HG03066 (cell line): ENCODE measurements at regions not wholly inside any gene's neighbourhood (a gene's known extent, or its start where the extent isn't known, plus 50 kb on each side); places are given as distances from the start of the nearest gene placed in this dataset.
"Not testable (repeated sequence)": the region's sequence is repeated elsewhere in the genome, so short reads cannot be mapped to it uniquely, and the experiment has no call there.

ENCODE experiments used
- ATAC-seq: cut with Tn5 transposase; IDR thresholded peaks from one replicate; pipeline ENCODE4 v1.9.1; 2021; ENCODE audit warnings: low read depth; ENCODE audit not compliant: unreplicated experiment

DNA sequence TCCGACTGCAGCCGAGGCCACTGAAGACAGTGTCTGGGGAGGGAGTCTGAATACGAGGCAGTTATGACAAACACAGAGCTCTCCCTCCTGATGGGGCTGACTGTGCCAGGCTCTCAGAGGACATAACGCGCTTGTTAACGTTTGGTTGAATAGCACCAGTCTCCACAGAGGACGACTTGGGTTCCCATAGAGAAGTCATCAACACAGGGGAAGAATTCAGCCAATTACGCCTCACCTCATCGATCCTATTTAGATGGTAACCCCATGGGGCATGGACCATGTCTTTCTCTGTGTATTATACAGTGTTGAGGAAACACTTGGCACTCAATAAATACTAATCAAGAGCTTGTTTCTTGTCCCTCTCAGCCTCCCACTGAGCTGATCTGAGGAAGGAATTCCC, 642.6 kb upstream of the LCORL start:
- no peak for ATAC-seq

DNA sequence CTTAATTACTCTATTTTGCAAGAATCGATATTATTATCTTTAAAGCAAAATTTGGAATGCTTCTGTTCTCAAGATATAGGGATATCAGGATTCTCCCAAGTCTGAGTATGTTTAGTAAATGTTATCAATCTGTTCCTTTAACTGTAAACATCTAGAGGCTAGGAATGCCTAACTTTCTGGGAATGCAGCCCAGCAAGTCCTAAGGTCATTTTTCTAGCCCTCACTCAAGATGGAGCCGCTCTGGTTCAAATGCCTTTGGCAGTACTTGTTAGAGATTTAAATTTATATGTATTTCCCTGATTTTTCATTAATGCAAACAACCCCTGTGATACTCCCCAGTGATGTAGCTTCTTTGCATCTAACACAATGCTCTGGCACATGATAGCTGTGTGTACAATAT, 623.8 kb upstream of the LCORL start:
- ATAC-seq = no peak

DNA sequence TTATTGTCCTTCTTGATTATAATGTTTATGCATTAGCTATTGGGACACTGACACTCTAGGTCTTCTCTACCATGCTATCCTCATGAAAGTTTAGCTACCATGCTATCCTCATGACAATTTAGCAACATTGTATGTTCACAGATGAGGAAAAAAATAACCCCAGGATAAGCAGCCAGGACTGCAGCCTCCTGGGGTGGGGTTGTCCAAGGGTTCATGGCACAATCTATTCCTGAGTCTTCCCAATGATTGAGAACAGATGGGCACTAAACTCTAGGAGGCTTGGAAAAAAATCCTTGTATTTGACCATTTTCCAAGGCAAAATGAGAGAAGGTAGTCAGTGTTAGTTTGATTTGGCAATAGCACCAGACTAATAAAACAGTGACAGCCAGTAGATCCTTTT, 619.8 kb upstream of the LCORL start:
- no peak for ATAC-seq

DNA sequence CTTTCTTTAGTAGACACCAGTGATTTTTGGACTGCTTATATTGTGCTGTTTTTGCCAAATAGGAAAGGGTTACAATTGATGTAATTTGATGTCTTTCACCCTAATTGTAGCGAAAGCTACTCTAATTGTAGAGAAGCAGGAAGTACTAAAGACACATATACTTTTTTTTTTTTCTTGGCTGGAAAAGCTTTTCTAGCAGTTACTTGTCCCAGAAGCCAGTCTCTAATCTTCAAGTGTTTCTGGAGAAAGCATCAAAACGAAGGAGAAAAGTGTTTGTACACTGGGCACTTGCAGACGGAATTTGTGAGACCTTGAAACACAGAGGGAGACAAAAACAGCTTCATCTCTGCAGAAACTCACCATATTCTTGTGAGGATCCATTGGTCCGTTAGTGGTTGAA, 616.5 kb upstream of the LCORL start:
- no peak for ATAC-seq

DNA sequence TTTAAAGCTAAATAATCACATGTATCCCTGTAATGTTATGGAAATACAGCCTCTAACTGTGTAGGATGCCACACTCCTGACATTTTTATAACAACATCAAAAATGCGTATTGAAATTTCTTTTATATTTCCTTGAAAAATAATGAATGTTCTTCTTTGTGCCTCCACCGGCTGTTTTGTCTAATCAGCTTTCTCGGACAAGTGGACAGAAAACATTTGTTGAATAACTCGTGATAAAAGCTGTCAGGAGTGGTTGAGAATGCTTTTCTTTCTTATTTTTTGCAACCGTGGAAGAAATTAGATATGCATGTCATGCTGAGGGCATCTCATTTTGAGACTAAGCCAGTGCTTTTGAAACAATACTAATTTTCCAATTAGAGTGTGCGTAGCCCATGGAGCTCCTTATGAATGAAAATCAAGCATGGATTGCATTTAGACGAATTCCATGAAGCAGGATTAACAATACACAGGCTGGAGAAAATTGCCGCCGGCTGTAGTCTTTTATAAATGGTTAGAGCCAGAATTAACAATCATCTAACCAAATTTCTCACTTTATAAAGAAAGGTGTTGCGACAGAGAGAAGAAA, 614.5 kb upstream of the LCORL start:
- no peak for ATAC-seq

DNA sequence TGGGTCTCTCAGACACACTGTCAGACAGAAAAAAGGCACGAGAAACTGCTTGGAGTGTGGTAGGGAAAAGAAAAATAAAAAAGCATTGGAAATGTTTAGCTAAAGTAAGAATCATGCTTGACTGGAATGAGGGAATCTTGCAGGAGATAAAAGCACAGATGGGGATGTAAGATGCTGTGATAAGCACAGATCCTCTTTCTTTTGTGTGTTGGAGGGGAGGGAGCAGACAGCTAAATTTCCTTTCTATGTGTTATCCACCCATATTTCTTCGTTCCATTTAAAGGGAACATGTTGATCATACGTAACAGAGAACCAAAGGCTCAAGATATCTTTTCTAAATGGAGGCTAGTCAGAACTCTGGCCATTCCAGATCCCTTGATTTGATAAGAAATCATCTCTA, 614.0 kb upstream of the LCORL start:
- ATAC-seq = no peak

DNA sequence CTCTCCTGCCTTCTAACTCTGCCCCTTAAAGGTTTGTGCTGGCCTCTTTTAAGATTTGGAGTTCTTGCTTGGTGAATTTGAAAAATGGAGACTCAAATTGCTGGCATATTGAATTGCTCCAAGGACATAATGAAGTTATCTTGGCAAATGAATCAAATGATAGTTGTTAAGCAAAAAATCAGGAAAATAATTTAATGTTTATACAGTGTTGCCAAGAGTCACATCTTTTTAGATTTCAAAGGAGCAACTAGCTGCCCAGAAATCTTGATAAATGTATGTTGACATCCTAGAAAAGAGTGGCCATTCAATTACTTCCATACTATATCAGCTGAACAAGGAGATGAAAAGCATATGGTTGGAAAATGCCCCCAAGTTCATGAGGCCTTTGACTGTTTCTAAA, 610.0 kb upstream of the LCORL start:
- ATAC-seq = no peak

DNA sequence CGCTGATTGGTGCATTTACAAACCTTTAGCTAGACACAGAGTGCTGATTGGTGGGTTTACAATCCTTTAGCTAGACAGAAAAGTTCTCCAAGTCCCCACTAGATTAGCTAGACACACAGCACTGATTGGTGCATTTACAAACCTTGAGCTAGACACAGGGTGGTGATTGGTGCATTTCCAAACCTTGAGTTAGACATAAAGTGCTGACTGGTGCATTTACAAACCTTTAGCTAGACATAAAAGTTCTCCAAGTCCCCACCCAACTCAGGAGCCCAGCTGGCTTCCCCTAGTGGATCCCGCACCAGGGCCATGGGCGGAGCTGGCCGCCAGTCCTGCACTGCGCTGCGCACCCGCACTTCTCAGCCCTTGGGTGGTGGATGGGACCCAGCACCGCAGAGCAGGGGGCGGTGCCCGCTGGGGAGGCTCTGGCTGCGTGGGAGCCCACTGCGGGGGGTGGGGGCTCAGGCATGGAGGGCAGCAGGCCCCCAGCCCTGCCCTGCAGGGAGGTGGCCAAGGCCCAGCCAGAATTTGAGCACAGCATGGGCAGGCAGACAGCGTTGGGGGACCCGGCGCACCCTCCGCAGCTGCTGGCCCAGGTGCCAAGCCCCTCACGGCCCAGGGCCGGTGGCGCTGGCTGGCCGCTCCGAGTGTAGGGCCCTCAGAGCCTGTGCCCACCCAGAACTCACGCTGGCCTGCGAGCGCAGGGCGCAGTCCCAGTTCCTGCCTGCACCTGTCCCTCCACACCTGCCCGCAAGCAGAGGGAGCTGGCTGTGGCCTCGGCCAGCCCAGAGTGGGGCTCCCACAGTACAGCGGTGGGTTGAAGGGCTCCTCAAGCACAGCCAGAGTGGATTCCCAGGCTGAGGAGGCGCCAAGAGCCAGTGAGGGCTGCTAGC, 608.9 kb upstream of the LCORL start:
- ATAC-seq = no peak

DNA sequence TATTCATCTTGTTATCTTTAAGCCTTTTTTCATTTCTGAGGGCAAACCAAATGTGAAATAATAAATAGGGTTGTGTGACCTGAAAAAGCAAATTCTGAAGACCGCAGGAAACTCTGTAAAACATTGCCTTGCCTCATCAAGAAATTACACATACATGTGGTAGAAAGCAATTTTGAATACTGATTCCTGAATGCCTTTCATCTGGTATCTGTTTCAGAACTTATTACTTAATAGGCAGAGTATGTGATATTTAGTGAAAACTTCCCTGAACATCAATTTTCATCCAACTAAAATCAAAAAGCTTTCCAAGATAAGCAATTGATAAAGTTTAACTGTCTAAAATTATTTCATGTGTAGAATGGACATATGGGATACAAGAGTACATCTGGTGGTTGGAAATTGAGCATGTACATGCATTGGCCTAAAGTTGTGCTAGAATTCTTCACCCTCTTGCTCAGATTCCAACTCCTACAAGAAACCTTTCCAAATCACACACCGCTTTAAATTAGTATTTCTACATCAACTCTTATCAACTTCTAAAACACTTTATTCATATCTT, 606.0 kb upstream of the LCORL start:
- no peak for ATAC-seq

DNA sequence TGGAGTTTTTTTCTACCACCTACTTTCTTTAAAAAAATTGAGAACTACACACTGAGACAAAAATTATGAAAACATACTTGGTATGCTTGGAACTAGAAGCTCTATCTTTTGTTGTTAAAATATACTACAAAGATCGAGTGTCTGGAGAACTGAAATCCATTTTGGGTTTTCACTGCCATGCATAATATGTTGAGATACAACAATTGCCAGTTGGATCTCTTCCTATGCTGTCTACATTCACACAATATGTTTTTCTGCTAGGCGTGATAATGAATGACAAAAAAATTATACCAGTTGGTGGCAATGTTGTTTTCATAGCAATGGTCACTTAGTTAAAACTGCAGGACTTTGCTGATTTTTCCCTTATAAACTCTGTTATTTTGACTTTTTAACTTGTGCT, 605.4 kb upstream of the LCORL start:
- no peak for ATAC-seq

DNA sequence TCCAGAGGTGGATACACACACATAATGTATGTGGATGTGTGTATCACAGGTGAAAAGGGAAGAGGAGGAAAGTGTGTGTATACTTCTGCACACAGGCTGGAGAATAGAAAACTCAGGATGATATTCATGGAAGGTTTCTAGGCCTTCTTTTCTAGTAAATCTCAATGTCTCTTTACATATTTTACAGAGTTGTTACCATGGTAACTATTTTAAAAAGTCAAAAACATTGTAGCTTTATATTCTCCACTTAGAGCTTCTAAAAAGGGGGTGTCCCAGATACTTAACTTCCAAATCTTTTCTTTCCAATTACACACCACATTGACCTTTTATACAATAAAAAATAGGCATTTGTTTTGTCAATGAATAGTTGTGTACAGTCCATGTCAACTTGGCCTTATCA, 604.8 kb upstream of the LCORL start:
- no peak for ATAC-seq

DNA sequence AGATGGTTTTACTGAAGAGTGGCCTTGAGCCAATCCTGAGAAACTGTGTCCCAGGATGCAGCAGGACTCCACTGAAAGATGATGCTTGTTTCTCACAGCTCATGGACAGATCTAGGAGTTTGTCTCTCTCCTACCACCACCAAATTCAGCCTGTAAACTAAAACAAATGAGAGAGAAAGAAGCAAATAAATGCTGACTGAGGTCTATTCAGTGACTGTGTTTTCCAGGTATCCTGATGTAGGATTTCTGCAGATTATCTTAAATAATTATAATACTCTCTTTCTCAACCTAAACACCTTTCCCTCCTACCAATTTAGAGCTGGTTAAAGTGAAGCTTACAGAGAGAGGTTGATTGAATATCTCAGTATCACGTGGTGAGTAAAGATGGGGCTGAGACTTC, 599.6 kb upstream of the LCORL start:
- ATAC-seq = no peak

DNA sequence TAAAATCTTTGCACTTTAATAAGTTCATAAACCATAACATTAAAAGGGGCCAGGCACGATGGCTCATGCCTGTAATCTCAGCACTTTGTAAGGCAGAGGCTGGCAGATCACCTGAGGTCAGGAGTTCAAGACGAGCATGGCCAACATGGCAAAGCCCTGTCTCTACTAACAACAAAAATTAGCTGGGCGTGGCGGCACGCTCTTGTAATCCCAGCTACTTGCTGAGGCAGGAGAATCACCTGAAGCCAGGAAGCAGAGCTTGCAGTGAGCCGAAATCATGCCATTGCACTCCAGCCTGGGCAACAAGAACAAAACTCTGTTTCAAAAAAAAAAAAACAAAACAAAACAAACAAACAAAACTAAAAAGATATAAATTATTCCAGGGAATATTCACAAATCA, 595.2 kb upstream of the LCORL start:
- ATAC-seq = no peak

DNA sequence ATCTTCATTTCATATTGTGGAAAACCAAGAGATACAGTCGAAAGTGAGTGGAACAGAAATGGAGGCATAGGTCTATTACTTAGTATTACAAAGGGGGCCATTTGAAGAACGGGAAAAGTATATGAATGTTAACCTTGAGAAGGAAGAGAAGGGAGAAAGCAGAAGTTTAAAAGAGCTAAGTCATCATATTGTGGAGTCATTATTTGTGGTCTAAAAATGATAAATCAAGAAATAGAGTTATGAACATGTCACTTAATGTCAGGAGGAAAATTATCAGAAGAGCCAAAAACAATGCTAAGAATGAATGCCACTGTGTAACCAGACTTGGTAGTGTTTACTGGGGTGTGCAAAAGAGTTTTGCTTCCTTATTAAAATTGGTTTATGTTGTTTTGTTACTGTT, 589.5 kb upstream of the LCORL start:
- no peak for ATAC-seq

DNA sequence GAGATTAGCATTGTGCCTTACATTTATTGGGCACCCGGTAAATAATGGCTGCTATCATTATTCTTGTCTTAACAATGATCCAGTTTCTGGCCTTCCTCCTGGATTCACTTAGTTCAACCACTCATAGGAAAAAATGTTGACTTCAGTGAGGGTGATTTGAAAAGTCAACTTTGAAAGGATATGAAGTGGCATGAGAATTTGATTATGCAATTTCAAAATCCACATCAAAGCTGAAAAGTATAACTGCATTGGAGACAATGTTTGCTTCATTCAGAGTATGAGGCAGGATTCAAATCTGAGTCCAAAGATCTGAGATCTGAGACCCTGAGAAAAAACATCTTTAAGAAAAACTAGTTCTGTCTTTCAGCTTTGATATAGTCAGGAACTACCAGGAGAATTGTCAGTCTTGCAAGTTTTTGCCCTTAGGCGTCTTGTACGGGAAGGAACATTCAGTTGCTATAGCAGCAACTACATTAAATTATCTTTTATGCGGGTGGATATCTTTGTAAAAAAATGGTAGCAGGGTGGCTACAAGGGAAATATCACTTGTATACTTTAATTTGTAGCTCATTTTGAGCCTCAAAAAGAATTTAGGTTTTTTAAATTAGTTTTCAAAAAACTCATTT, 587.5 kb upstream of the LCORL start:
- no peak for ATAC-seq

DNA sequence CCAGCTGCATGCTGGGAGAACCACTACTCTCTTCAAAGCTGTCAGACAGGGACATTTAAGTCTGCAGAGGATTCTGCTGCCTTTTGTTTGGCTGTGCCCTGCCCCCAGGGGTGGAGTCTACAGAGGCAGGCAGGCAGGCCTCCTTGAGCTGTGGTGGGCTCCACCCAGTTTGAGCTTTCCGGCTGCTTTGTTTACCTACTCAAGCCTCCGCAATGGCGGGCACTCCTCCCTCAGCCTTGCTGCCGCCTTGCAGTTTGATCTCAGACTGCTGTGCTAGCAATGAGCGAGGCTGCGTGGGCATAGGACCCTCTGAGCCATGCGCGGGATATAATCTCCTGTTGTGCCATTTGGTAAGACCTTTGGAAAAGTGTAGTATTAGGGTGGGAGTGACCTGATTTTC, 581.1 kb upstream of the LCORL start:
- not testable (repeated sequence) for ATAC-seq

DNA sequence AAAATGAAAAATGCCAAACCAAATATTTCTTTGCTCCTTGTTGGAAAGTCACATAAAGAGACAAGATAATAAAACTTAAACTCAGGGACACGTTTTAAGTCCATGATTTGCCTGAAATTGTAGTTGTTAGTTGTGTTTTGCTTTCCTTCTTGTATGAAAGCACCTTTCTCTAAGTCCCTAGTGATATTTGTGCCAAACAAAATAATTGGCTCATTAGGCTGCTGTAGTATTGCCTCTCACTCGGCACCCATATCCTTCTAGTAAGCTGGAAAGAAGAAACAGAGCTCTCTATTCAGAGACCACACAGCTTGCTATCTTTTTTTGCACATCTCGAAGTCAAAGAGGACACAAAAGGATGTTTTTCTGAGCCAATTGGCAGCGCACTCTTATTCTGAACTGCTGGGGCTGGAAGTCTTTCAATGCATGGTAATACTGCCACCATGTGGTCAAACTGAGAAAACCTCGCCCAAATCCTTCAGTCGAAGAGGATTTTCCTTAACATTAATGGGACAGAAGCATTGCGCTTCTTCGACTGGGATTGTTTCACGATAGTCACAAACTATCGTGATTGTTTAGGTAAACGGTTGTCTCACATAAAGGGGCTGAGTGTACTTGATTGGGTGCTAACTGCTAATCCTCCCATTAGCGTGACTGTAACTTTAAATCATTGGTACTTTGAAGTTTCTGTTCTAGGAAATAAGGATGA, 571.9 kb upstream of the LCORL start:
- ATAC-seq = no peak

DNA sequence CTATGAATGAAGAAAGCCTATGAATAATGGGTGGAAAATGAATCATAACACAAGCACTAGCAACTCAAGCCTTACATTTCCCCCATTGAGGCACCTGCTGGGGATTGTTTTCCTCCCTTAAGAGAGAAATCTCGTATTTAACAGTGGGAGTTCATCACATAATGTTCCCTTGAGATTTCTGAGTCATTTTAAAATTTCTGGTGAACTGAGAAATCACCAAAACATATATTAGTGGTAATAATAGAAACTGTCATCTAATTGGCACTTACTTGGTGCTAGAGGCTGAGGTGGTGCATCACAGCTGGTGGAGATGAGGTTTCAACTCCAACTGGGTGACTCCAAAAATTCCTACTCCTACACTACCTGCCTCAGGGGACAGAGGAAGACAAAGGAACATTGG, 561.3 kb upstream of the LCORL start:
- ATAC-seq = no peak

DNA sequence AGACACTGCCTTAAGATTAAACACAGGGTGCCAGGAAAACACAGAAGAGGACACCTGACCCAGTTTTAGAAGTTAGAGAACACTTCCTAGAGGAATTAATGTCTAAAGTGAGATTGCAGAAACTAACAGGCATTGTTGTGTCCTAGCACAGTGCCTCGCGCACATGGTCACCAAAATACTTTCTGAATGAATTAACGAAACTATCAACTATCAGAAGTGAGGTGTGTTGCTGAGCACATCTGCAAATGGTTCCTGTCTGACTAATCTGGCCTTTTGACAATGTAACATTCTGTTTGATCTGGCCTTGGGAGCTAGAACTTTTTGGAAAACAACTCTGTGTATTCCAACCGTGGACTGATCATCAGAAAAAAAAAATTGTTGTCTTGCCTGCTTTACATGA, 556.8 kb upstream of the LCORL start:
- ATAC-seq = no peak

DNA sequence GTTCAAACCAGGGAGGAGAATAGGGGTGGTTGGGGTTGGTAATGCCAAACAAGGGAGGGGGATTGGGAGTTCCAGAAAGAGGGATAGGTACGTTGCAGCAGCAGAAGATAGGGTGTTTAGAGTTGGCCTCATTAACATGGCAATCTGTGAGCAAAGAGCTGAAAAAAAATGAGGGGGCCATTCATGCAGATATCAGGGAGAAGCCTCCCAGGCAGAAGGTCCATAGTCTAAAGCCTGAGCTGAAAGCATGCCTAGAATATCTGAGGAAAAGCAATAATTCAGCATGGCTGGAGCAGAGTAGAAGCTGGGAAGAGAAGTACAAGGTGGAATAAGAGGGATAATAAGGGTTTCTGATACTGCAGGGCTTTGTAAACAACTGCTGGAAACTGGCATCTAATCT, 550.9 kb upstream of the LCORL start:
- ATAC-seq = no peak

DNA sequence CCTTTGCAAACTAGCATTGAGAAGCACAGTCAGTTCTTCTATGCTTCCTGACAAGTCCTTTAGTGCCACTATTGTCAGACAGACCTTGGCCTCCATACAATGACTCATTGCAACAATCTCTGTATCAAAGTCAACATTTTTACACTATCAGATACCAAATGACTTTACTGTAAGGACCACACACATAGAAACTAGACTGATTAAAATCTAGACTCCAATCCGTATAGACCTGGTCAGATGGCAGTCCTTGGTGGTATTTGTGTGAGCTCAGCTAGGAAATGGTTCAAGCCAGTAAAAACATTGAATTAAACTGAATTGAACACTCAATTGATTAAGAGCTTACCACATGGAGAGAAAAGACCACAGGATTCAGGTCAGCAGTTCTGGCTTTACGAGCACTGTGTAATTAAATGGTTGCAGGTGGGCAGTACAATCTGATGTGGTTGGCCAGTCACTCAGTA, 549.8 kb upstream of the LCORL start:
- no peak for ATAC-seq
